ENCODE measurements at regions not wholly inside any gene's neighbourhood (a gene's known extent, or its start where the extent isn't known, plus 50 kb on each side); places are given as distances from the start of the nearest gene placed in this dataset.

DNA sequence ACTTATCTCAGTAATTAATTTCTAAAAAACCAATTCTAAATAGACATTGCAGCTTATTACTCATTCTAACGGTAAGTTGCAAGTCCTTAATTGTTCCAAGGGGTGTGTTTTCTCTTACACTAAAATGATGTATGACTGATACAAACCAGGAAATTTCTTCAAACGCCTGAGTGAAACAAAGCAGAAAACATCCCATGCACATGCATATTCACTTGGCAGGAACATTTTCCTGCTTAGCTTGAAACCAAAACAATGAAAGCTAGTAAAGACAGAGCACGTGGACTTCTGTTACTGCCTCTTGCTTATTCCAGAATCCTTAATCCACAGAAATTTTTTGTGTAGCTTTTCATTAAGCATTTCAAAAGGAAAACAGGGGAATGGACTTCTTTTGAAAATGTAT lies 187.7 kb downstream of the MTERF1 start:
- TF ChIP-seq, protein P1, sequence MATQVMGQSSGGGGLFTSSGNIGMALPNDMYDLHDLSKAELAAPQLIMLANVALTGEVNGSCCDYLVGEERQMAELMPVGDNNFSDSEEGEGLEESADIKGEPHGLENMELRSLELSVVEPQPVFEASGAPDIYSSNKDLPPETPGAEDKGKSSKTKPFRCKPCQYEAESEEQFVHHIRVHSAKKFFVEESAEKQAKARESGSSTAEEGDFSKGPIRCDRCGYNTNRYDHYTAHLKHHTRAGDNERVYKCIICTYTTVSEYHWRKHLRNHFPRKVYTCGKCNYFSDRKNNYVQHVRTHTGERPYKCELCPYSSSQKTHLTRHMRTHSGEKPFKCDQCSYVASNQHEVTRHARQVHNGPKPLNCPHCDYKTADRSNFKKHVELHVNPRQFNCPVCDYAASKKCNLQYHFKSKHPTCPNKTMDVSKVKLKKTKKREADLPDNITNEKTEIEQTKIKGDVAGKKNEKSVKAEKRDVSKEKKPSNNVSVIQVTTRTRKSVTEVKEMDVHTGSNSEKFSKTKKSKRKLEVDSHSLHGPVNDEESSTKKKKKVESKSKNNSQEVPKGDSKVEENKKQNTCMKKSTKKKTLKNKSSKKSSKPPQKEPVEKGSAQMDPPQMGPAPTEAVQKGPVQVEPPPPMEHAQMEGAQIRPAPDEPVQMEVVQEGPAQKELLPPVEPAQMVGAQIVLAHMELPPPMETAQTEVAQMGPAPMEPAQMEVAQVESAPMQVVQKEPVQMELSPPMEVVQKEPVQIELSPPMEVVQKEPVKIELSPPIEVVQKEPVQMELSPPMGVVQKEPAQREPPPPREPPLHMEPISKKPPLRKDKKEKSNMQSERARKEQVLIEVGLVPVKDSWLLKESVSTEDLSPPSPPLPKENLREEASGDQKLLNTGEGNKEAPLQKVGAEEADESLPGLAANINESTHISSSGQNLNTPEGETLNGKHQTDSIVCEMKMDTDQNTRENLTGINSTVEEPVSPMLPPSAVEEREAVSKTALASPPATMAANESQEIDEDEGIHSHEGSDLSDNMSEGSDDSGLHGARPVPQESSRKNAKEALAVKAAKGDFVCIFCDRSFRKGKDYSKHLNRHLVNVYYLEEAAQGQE (IDR thresholded peaks at IDR 0.05; ENCODE audit: insufficient read depth in 1 of 2, low read depth in 2 of 2, low read length in 1 of 2), result no peak
- no peak for TF ChIP-seq SIN3A (IDR thresholded peaks at IDR 0.05; ENCODE audit: borderline replicate concordance, insufficient read depth, low read depth, low read length)
- TF ChIP-seq, protein P2, sequence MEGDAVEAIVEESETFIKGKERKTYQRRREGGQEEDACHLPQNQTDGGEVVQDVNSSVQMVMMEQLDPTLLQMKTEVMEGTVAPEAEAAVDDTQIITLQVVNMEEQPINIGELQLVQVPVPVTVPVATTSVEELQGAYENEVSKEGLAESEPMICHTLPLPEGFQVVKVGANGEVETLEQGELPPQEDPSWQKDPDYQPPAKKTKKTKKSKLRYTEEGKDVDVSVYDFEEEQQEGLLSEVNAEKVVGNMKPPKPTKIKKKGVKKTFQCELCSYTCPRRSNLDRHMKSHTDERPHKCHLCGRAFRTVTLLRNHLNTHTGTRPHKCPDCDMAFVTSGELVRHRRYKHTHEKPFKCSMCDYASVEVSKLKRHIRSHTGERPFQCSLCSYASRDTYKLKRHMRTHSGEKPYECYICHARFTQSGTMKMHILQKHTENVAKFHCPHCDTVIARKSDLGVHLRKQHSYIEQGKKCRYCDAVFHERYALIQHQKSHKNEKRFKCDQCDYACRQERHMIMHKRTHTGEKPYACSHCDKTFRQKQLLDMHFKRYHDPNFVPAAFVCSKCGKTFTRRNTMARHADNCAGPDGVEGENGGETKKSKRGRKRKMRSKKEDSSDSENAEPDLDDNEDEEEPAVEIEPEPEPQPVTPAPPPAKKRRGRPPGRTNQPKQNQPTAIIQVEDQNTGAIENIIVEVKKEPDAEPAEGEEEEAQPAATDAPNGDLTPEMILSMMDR (IDR thresholded peaks at IDR 0.05), result no peak
- DNase-seq (ENCODE audit: low read depth, low spot score) (no peak), ATAC-seq (no peak)
- no peaks in the 10 kb centered on the region for H3K36me3 ChIP-seq (ENCODE audit: control insufficient read depth, insufficient read depth, low read length)
- POLR2A ChIA-PET, result no interaction called here
- in situ Hi-C loops (cut with HindIII; ENCODE audit: low pct_unique_long_range_greater_than_20kb, low sequenced_read_pairs) (no loop called here), intact Hi-C loops (cut with micrococcal nuclease; ENCODE audit: unreplicated experiment) (no loop called here)
- H3K27ac ChIP-seq (ENCODE audit: low read length), result no peak overlapping the region
- H3K27me3 ChIP-seq (ENCODE audit: control insufficient read depth, insufficient read depth, low read length), result no peaks in the 10 kb centered on the region
- no TSS peak for BruUV-seq (replicated peaks)
- no peaks in the 10 kb centered on the region for H3K4me1 ChIP-seq (ENCODE audit: control insufficient read depth, insufficient read depth, low read length)
- CTCF ChIA-PET, result no interaction called here
- H3K9me3 ChIP-seq (ENCODE audit: control insufficient read depth, insufficient read depth, low read depth, low read length), result no peaks in the 10 kb centered on the region
- no peak overlapping the region for H3K4me3 ChIP-seq (ENCODE audit: low read depth in 2 of 2, low read length in 2 of 2)

DNA sequence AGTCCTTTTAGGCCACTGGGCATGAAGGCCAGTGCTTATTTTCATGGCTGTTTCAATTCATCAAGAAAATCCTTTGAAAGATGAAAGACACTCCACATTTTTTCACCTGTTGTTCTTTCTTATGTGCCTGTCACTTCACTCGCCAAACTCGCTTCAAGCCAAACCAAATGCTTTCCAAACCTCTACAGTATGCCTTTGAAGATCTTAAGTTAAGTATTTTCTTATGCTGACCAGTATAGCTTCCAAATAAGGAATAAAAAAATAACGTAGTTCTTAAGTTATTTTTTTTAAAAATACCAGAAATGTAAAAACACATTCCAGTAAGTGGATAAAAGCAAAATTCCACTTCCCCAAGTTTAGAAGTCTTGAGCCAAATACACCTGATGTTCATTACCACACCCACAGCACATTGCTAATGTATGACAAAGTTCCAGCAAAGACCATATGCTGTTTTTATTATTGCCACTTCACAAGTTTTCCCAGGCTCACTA lies 186.1 kb downstream of the MTERF1 start:
- intact Hi-C loops (cut with micrococcal nuclease; ENCODE audit: unreplicated experiment), result no loop called here
- no peak for DNase-seq (ENCODE audit: low read depth, low spot score)
- BruUV-seq (replicated peaks), result no TSS peak
- Histone ChIP-seq H3K27me3 (ENCODE audit: control insufficient read depth, insufficient read depth, low read length) (no peaks in the 10 kb centered on the region), H3K27ac (ENCODE audit: low read length) (no peak overlapping the region), H3K4me1 (ENCODE audit: control insufficient read depth, insufficient read depth, low read length) (no peaks in the 10 kb centered on the region), H3K36me3 (ENCODE audit: control insufficient read depth, insufficient read depth, low read length) (no peaks in the 10 kb centered on the region), H3K4me3 (ENCODE audit: low read depth in 2 of 2, low read length in 2 of 2) (no peak overlapping the region), H3K9me3 (ENCODE audit: control insufficient read depth, insufficient read depth, low read depth, low read length) (no peaks in the 10 kb centered on the region)
- in situ Hi-C loops (cut with HindIII; ENCODE audit: low pct_unique_long_range_greater_than_20kb, low sequenced_read_pairs), result no loop called here
- CTCF ChIA-PET, result no interaction called here
- no peak for ATAC-seq
- POLR2A ChIA-PET, result no interaction called here
- no peak for TF ChIP-seq POLR2AphosphoS5 (IDR thresholded peaks at IDR 0.05; ENCODE audit: low read depth, low read length)
- TF ChIP-seq SIN3A (IDR thresholded peaks at IDR 0.05; ENCODE audit: borderline replicate concordance, insufficient read depth, low read depth, low read length), result no peak
- TF ChIP-seq, protein P1 (IDR thresholded peaks at IDR 0.05; ENCODE audit: insufficient read depth in 1 of 2, low read depth in 2 of 2, low read length in 1 of 2), result no peak
- TF ChIP-seq, protein P2 (IDR thresholded peaks at IDR 0.05), result no peak
- no peak for TF ChIP-seq TCF7L2 (IDR thresholded peaks at IDR 0.05; ENCODE audit: low read depth, low read length)

Data from Panc1 (cell line).